Rectal smooth muscle tissue (tissue), 1 donor: ENCODE measurements at regions not wholly inside any gene's neighbourhood (a gene's known extent, or its start where the extent isn't known, plus 50 kb on each side); places are given as distances from the start of the nearest gene placed in this dataset.

Experiments used
- H3K27ac ChIP-seq: one replicate; pipeline ENCODE4 v1.7.0; 2013; ENCODE audit warnings: low read depth, low read length, inconsistent platforms
- H3K27me3 ChIP-seq: one replicate; pipeline ENCODE4 v1.7.0; 2013; ENCODE audit warnings: low read length; ENCODE audit not compliant: control insufficient read depth, insufficient read depth
- H3K36me3 ChIP-seq: one replicate; pipeline ENCODE4 v1.7.0; 2013; ENCODE audit warnings: low read length; ENCODE audit not compliant: control insufficient read depth, insufficient read depth
- H3K4me1 ChIP-seq: one replicate; pipeline ENCODE4 v1.7.0; 2013; ENCODE audit warnings: low read length; ENCODE audit not compliant: control insufficient read depth, insufficient read depth
- H3K4me3 ChIP-seq: one replicate; pipeline ENCODE4 v1.7.0; 2013; ENCODE audit warnings: low read length
- H3K9ac ChIP-seq: one replicate; pipeline ENCODE4 v1.7.0; 2013; ENCODE audit warnings: low read length

DNA sequence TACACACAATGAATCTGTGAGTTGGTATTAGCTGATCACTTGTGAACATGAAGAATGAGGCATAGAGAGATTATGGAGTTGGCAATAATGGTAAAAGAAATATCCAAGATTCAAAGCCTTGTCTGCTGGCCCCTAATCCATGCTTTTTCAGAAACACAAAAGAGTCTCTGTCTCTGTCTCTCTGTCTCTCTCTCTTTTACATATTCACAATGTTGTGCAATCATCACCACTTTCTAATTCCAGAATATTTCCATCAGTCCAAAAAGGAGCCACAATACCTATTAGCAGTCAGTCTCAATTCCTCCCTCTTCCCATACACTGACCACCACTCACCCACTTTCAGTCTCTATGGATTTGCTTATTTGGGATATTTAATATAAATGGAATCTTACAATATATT lies 370.1 kb upstream of the CDH8 start:
- Histone ChIP-seq H3K4me1 (no peaks in the 10 kb centered on the region), H3K9ac (no peak overlapping the region), H3K4me3 (no peak overlapping the region), H3K27ac (no peak overlapping the region), H3K36me3 (no peaks in the 10 kb centered on the region), H3K27me3 (no peaks in the 10 kb centered on the region)

- Histone ChIP-seq H3K9ac (no peak overlapping the region), H3K4me3 (no peak overlapping the region)
Measured at GRCh38 chr16:62404842-62405611, 368.8 kb upstream of the CDH8 start.

DNA sequence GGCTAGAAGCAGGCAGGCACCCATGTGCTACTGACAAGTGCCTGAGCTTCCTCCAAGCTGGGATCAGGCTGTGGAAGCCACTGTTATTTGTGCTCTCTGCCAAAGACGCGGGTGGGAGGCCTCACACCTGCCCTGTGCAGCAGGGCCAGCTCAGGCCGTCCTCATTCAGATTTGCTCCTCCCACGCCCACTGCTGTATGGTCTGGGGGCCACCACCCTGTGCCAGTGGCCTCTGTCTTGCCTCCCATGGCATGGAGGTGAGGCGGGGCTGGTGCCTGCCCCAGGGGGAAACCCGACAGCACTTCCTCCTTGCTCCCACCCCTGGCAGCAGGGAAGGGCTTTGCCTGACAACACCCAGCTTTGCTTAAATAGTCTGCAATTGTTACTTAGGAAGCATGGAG lies 356.5 kb upstream of the CDH8 start:
- Histone ChIP-seq H3K9ac (no peak overlapping the region), H3K27ac (no peak overlapping the region), H3K36me3 (no peaks in the 10 kb centered on the region), H3K27me3 (no peaks in the 10 kb centered on the region), H3K4me1 (no peaks in the 10 kb centered on the region), H3K4me3 (no peak overlapping the region)

More at GRCh38 chr16:62404842-62405611, 368.8 kb upstream of the CDH8 start:
- H3K4me1 ChIP-seq, result no peaks in the 10 kb centered on the region
- H3K27me3 ChIP-seq, result no peaks in the 10 kb centered on the region
- no peaks in the 10 kb centered on the region for H3K36me3 ChIP-seq
- H3K27ac ChIP-seq, result no peak overlapping the region

- no peak overlapping the region for H3K9ac ChIP-seq
- H3K27me3 ChIP-seq, result no peaks in the 10 kb centered on the region
- H3K36me3 ChIP-seq, result no peaks in the 10 kb centered on the region
- no peak overlapping the region for H3K4me3 ChIP-seq
- H3K27ac ChIP-seq, result no peak overlapping the region
- no peaks in the 10 kb centered on the region for H3K4me1 ChIP-seq
Measured at GRCh38 chr16:62391940-62392339, 355.7 kb upstream of the CDH8 start.

GRCh38 chr16:62391134-62391533 lies 354.9 kb upstream of the CDH8 start:
- no peaks in the 10 kb centered on the region for H3K4me1 ChIP-seq
- H3K27ac ChIP-seq, result no peak overlapping the region
- no peaks in the 10 kb centered on the region for H3K27me3 ChIP-seq
- H3K9ac ChIP-seq, result no peak overlapping the region
- no peaks in the 10 kb centered on the region for H3K36me3 ChIP-seq
- no peak overlapping the region for H3K4me3 ChIP-seq

DNA sequence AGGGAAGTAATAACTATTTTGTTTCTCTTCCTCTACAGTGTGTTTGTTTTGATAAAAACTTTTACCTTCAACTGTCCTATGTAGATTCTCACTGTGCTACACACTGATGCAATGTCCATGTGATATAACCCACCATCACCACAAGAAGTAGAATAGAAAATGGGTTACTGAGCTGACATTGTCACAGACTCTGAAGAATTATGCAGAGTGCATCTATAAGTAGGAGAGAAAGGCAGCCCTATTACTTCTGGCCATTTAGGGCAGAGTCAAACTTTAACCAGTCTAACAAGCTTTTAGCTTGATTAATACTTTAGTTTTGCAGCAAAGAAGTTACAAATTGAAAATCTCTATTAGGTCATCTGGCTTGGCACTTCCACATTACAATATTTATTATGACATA lies 354.0 kb upstream of the CDH8 start:
- H3K9ac ChIP-seq, result no peak overlapping the region

DNA sequence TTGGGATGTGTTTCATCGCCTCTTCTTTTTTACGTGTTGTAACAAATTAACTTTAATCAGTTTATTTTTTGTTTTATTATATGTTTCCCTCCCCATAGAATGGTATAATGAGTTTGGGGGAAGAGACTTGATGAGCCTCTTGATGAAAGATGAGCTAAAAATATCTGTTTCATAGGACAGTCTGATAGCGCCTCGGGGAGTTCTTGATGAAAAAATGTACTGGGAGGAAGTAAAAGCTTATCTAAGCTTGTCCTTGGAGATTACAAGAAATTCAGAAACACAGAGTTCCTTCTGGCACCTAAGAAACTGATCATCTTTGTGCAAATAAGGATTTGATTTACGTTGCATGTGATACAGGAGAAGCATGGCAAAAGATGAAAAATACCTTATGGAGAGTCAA lies 350.2 kb upstream of the CDH8 start:
- Histone ChIP-seq H3K4me1 (no peaks in the 10 kb centered on the region), H3K27ac (no peak overlapping the region), H3K9ac (no peak overlapping the region), H3K27me3 (no peaks in the 10 kb centered on the region), H3K36me3 (no peaks in the 10 kb centered on the region), H3K4me3 (no peak overlapping the region)

More for the DNA sequence above, 354.0 kb upstream of the CDH8 start:
- Histone ChIP-seq H3K36me3 (no peaks in the 10 kb centered on the region), H3K4me1 (no peaks in the 10 kb centered on the region), H3K27ac (no peak overlapping the region), H3K27me3 (no peaks in the 10 kb centered on the region), H3K4me3 (no peak overlapping the region)

- Histone ChIP-seq H3K36me3 (no peaks in the 10 kb centered on the region), H3K27me3 (no peaks in the 10 kb centered on the region), H3K4me1 (no peaks in the 10 kb centered on the region), H3K4me3 (no peak overlapping the region), H3K9ac (no peak overlapping the region), H3K27ac (no peak overlapping the region)
Measured at GRCh38 chr16:62383941-62384340, 347.7 kb upstream of the CDH8 start.

- H3K36me3 ChIP-seq, result no peaks in the 10 kb centered on the region
- H3K27me3 ChIP-seq, result no peaks in the 10 kb centered on the region
- no peaks in the 10 kb centered on the region for H3K4me1 ChIP-seq
- no peak overlapping the region for H3K27ac ChIP-seq
- H3K4me3 ChIP-seq, result no peak overlapping the region
- H3K9ac ChIP-seq, result no peak overlapping the region
Measured at GRCh38 chr16:62370445-62370844, 334.2 kb upstream of the CDH8 start.

- Histone ChIP-seq H3K36me3 (no peaks in the 10 kb centered on the region), H3K9ac (no peak overlapping the region), H3K4me3 (no peak overlapping the region), H3K4me1 (peaks cover 4% of the 10 kb centered on the region), H3K27me3 (no peaks in the 10 kb centered on the region), H3K27ac (no peak overlapping the region)
Measured at GRCh38 chr16:62363501-62363900, 327.3 kb upstream of the CDH8 start.

DNA sequence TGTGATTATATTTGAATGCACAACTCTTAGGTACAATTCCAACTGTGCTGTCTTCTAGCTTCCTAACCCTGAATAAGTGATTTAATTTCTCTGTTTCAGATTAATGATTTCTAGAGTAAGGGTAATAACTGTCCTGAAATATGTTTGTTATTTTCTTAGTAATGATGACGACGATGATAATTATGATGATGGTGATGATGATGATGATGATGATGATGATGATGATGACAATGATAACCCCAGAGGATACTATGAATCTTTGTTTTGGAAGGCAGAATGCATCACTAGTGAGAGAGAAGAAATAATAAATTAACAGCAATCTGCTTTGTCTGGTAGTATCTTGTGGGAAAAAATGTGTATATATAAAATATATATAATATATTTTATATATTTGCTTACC lies 317.1 kb upstream of the CDH8 start:
- Histone ChIP-seq H3K4me3 (no peak overlapping the region), H3K36me3 (no peaks in the 10 kb centered on the region), H3K9ac (no peak overlapping the region), H3K4me1 (no peaks in the 10 kb centered on the region), H3K27ac (no peak overlapping the region), H3K27me3 (no peaks in the 10 kb centered on the region)

- H3K36me3 ChIP-seq, result no peaks in the 10 kb centered on the region
Measured at GRCh38 chr16:62342216-62342615, 306.0 kb upstream of the CDH8 start.

GRCh38 chr16:62335356-62335755 lies 299.1 kb upstream of the CDH8 start:
- Histone ChIP-seq H3K4me3 (no peak overlapping the region), H3K27ac (no peak overlapping the region), H3K36me3 (no peaks in the 10 kb centered on the region), H3K4me1 (no peaks in the 10 kb centered on the region), H3K27me3 (no peaks in the 10 kb centered on the region), H3K9ac (no peak overlapping the region)

More at GRCh38 chr16:62342216-62342615, 306.0 kb upstream of the CDH8 start:
- Histone ChIP-seq H3K9ac (no peak overlapping the region), H3K27me3 (no peaks in the 10 kb centered on the region), H3K27ac (no peak overlapping the region), H3K4me1 (no peaks in the 10 kb centered on the region), H3K4me3 (no peak overlapping the region)
